GM12878 (cell line): ENCODE measurements at regions not wholly inside any gene's neighbourhood (a gene's known extent, or its start where the extent isn't known, plus 50 kb on each side); places are given as distances from the start of the nearest gene placed in this dataset.

Experiments
- ATAC-seq: fragments of 200-7000 bp; cut with Tn5 transposase; 3 replicates; pipeline ENCODE4 v1.9.1; 2020; ENCODE audit warnings: mild to moderate bottlenecking, moderate library complexity
- BruUV-seq: library from RNA; stranded (reverse); fragments of 400-500 nt; replicated peaks from 2 replicates; lab custom pipeline; 2021; lab: Mats Ljungman, UMichigan
- CTCF ChIA-PET: fragments of 300-600 bp; sonication (Branson Sonifier 250); formaldehyde crosslinking; extraction: SDS; loops from one replicate; lab custom pipeline; 2021; ENCODE audit warnings: inconsistent platforms; lab: Yijun Ruan, JAX
- POLR2A ChIA-PET: fragments of 350-600 bp; formaldehyde crosslinking; extraction: SDS; loops from one replicate; lab custom pipeline; 2021; ENCODE audit warnings: inconsistent platforms; lab: Charles Lee
- RAD21 ChIA-PET: fragments of 300-600 bp; sonication (Branson Sonifier 250); formaldehyde crosslinking; loops from one replicate; lab custom pipeline; 2023; ENCODE audit warnings: antibody characterized with exemption; ENCODE audit not compliant: unreplicated experiment; lab: Charles Lee
- SMC1A ChIA-PET: fragments of 300-600 bp; sonication (Branson Sonifier 250); formaldehyde crosslinking; loops from one replicate; lab custom pipeline; 2023; ENCODE audit not compliant: unreplicated experiment, uncharacterized antibody; lab: Charles Lee
- DNase-seq: peaks from one replicate; pipeline ENCODE4 v3.0.0-alpha.2; 2011; ENCODE audit warnings: low read depth, low spot score
- FAIRE-seq: peaks from 3 replicates; lab custom pipeline; 2011; peaks lifted over from hg19 to GRCh38; lab: Jason Lieb, UNC
- H2AFZ ChIP-seq: 2 replicates; pipeline ENCODE4 v1.6.0; 2011; ENCODE audit warnings: low read depth, low read length, control low read depth; ENCODE audit not compliant: control insufficient read depth
- H3K27ac ChIP-seq: 2 replicates; pipeline ENCODE4 v1.5.1; 2011; ENCODE audit warnings: control low read depth; ENCODE audit not compliant: control insufficient read depth, insufficient read depth
- H3K27me3 ChIP-seq, 2 experiments: replicated peaks in 1 of 2; 2 replicates each; pipeline versions ENCODE4 v1.6.0 to v1.6.1; 2011; ENCODE audit warnings: low read length in 1 of 2; ENCODE audit not compliant: control insufficient read depth in 2 of 2, insufficient read depth in 2 of 2
- H3K36me3 ChIP-seq, 2 experiments: 2 replicates each; pipeline ENCODE4 v1.5.1; 2011; ENCODE audit warnings: low read length in 1 of 2; ENCODE audit not compliant: control insufficient read depth in 2 of 2, insufficient read depth in 2 of 2
- H3K4me1 ChIP-seq: 2 replicates; pipeline ENCODE4 v1.6.1; 2011; ENCODE audit warnings: mild to moderate bottlenecking, low read length, moderate library complexity, mixed read lengths; ENCODE audit not compliant: control insufficient read depth, insufficient read depth
- H3K4me2 ChIP-seq: 2 replicates; pipeline ENCODE4 v1.6.0; 2011; ENCODE audit warnings: control low read depth; ENCODE audit not compliant: control insufficient read depth, insufficient read depth
- H3K4me3 ChIP-seq: fragments of 200-600 bp; sonication (generic); 2 replicates; pipeline ENCODE4 v1.5.1; 2016
- H3K79me2 ChIP-seq: 2 replicates; pipeline ENCODE4 v1.6.0; 2011; ENCODE audit warnings: low read length; ENCODE audit not compliant: control insufficient read depth, insufficient read depth
- H3K9ac ChIP-seq: 2 replicates; pipeline ENCODE4 v1.8.0; 2011; ENCODE audit warnings: low read length, control low read depth, mixed read lengths; ENCODE audit not compliant: control insufficient read depth, insufficient read depth
- H3K9me3 ChIP-seq: replicated peaks from 3 replicates; pipeline ENCODE4 v1.5.1; 2011; ENCODE audit warnings: mild to moderate bottlenecking, low read length; ENCODE audit not compliant: control insufficient read depth, insufficient read depth
- H4K20me1 ChIP-seq: 2 replicates; pipeline ENCODE4 v1.6.0; 2011; ENCODE audit not compliant: control insufficient read depth, insufficient read depth
- GABPA ChIP-seq: IDR thresholded peaks from 2 replicates; pipeline ENCODE4 v1.6.1; 2014; ENCODE audit warnings: antibody characterized with exemption, low read depth, mild to moderate bottlenecking, inconsistent platforms
- GATAD2B ChIP-seq: fragments of 450-650 bp; conservative IDR thresholded peaks from 2 replicates; pipeline ENCODE4 v1.6.1; 2017; ENCODE audit warnings: low read depth, mild to moderate bottlenecking, moderate library complexity
- MEF2B ChIP-seq: fragments of 450-650 bp; IDR thresholded peaks from 2 replicates; pipeline ENCODE4 v1.6.1; 2018; ENCODE audit warnings: mild to moderate bottlenecking, moderate library complexity; ENCODE audit not compliant: partially characterized antibody, poor library complexity, severe bottlenecking
- MYC ChIP-seq: IDR thresholded peaks from 2 replicates; pipeline ENCODE4 v1.6.1; 2011; ENCODE audit warnings: mild to moderate bottlenecking, low read length, moderate library complexity, inconsistent platforms; ENCODE audit not compliant: insufficient read depth, insufficient replicate concordance, insufficient read length, severe bottlenecking
- SMC3 ChIP-seq: IDR thresholded peaks from 2 replicates; pipeline ENCODE4 v1.6.1; 2011; ENCODE audit warnings: low read length, improper control_type of control experiment, borderline replicate concordance
- SUPT20H ChIP-seq: IDR thresholded peaks from 2 replicates; pipeline ENCODE4 v1.6.1; 2011; ENCODE audit warnings: low read depth, mild to moderate bottlenecking, low read length, moderate library complexity, borderline replicate concordance; ENCODE audit not compliant: control insufficient read depth
- TCF3 ChIP-seq: IDR thresholded peaks from 2 replicates; pipeline ENCODE4 v1.6.1; 2012; ENCODE audit warnings: low read depth, mild to moderate bottlenecking, low read length, borderline replicate concordance; ENCODE audit not compliant: insufficient read depth
- ZBED1 ChIP-seq: IDR thresholded peaks from 2 replicates; pipeline ENCODE4 v1.6.1; 2016; ENCODE audit warnings: borderline replicate concordance
- WGBS: methylation state at CpG from one replicate; pipeline ENCODE4 v1.1.6; 2016; ENCODE audit warnings: low lambda C conversion rate; ENCODE audit not compliant: insufficient replicate concordance, insufficient coverage; ENCODE audit errors: missing lambda C conversion rate; 5-methylcytosine and 5-hydroxymethylcytosine counted together
- in situ Hi-C: fragments of 300-500 bp; cut with MboI; formaldehyde crosslinking; loops from 9 replicates; pipeline ENCODE4 v1.14.3; 2018; ENCODE audit warnings: mixed read lengths
- intact Hi-C: fragments of 100-400 bp; cut with micrococcal nuclease; formaldehyde crosslinking; loops from one replicate; pipeline ENCODE4 v1.14.2; 2022; ENCODE audit not compliant: unreplicated experiment
- TF ChIP-seq, protein P1 (sequence below): IDR thresholded peaks from 2 replicates; pipeline ENCODE4 v1.6.1; 2012; ENCODE audit warnings: low read depth, low read length, improper control_type of control experiment
- TF ChIP-seq, protein P2 (sequence below): fragments of 450-650 bp; IDR thresholded peaks from 2 replicates; pipeline ENCODE4 v1.6.1; 2017; ENCODE audit warnings: low read depth, mild to moderate bottlenecking, moderate library complexity
- TF ChIP-seq, protein P3 (sequence below): IDR thresholded peaks from 2 replicates; pipeline ENCODE4 v1.6.1; 2011; ENCODE audit warnings: mild to moderate bottlenecking, low read depth, low read length, moderate library complexity; ENCODE audit not compliant: insufficient replicate concordance

DNA sequence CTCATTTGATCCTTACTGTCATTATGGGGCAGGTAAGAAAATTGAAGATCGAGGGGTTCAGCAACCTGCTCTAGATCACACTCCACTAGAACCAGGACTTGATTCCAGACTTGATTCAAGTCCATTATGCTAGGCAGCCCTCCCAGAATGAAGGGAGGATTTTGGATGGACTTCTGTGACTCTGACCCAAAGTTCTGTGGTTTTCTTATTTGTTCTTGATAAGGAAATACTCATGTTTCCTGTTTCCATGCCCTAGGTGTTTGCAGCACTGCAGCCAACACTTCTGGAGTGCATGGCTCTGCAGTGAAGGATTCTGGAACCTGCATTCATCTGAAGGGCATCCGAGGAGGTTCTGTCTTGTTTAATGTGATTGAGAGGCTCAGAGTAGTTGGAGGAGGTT lies 140.0 kb downstream of the FCRL5 start:
- WGBS: 3% methylated on average over 2 of the region's 2 CpGs

DNA sequence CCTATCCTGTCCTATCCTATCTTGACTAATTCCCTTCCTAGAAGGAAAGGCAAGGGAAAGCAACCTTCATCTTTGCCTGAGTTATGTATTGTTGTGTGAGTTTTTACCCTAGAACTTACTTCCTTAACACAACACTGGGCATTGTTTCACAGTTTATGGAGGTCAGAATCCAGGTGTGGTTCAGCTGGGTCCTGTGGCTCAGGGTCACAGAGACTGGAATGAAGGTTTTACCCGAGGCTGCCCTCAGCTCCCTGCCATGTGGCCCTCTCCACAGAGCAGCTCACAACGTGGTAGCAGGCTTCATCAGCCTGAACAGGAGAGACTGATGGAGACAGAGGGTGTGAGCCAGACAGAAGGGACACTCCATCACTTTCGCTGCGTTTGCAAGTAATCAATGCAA lies 140.5 kb downstream of the FCRL5 start:
- Histone ChIP-seq H3K27me3 (no peaks in the 10 kb centered on the region; a peak in 1 of 4 replicates), H3K27ac (no peak overlapping the region), H2AFZ (no peak overlapping the region), H3K36me3 (no peaks in the 10 kb centered on the region), H3K79me2 (no peaks in the 10 kb centered on the region), H3K4me2 (no peak overlapping the region), H3K4me1 (no peaks in the 10 kb centered on the region), H3K4me3 (no peak overlapping the region), H3K9ac (no peak overlapping the region), H3K9me3 (no peaks in the 10 kb centered on the region; the same call in 2 of the 3 replicates), H4K20me1 (no peaks in the 10 kb centered on the region; the same call in 1 of the 2 replicates)
- BruUV-seq: no TSS peak
- ChIA-PET POLR2A (no interaction called here), CTCF (no interaction called here), SMC1A (interaction anchor here (1.3 kb wide), 1 partner anchor 10 kb away, joined by 3 read pairs; no protein-coding TSS in a partner anchor), RAD21 (no interaction called here)
- intact Hi-C loops (no loop called here), in situ Hi-C loops (no loop called here)
- DNase-seq (no peak), FAIRE-seq (no peak), ATAC-seq (no peak)
- 37% methylated on average over 4 of the region's 4 CpGs for whole genome bisulfite sequencing
- TF ChIP-seq ZBED1 (no peak), GABPA (no peak), GATAD2B (no peak), MEF2B (no peak), SUPT20H (no peak), TCF3 (no peak)
- TF ChIP-seq, protein P1, sequence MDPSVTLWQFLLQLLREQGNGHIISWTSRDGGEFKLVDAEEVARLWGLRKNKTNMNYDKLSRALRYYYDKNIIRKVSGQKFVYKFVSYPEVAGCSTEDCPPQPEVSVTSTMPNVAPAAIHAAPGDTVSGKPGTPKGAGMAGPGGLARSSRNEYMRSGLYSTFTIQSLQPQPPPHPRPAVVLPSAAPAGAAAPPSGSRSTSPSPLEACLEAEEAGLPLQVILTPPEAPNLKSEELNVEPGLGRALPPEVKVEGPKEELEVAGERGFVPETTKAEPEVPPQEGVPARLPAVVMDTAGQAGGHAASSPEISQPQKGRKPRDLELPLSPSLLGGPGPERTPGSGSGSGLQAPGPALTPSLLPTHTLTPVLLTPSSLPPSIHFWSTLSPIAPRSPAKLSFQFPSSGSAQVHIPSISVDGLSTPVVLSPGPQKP: no peak
- TF ChIP-seq, protein P2, sequence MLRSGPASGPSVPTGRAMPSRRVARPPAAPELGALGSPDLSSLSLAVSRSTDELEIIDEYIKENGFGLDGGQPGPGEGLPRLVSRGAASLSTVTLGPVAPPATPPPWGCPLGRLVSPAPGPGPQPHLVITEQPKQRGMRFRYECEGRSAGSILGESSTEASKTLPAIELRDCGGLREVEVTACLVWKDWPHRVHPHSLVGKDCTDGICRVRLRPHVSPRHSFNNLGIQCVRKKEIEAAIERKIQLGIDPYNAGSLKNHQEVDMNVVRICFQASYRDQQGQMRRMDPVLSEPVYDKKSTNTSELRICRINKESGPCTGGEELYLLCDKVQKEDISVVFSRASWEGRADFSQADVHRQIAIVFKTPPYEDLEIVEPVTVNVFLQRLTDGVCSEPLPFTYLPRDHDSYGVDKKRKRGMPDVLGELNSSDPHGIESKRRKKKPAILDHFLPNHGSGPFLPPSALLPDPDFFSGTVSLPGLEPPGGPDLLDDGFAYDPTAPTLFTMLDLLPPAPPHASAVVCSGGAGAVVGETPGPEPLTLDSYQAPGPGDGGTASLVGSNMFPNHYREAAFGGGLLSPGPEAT: no peak

More for the DNA sequence above, 140.0 kb downstream of the FCRL5 start:
- Histone ChIP-seq H3K27me3 (no peaks in the 10 kb centered on the region; a peak in 1 of 4 replicates), H3K4me1 (no peaks in the 10 kb centered on the region), H3K4me2 (no peak overlapping the region), H3K36me3 (no peaks in the 10 kb centered on the region), H3K79me2 (no peaks in the 10 kb centered on the region), H3K9ac (no peak overlapping the region), H3K4me3 (no peak overlapping the region), H3K27ac (no peak overlapping the region), H4K20me1 (no peaks in the 10 kb centered on the region; the same call in 1 of the 2 replicates), H3K9me3 (no peaks in the 10 kb centered on the region; the same call in 2 of the 3 replicates), H2AFZ (no peak overlapping the region)
- in situ Hi-C loops (no loop called here), intact Hi-C loops (no loop called here)
- ChIA-PET RAD21 (no interaction called here), SMC1A (interaction anchor here (1.3 kb wide), 1 partner anchor 10 kb away, joined by 3 read pairs; no protein-coding TSS in a partner anchor), POLR2A (no interaction called here), CTCF (no interaction called here)
- ATAC-seq (no peak), FAIRE-seq (no peak), DNase-seq (no peak)
- TF ChIP-seq, protein P3, sequence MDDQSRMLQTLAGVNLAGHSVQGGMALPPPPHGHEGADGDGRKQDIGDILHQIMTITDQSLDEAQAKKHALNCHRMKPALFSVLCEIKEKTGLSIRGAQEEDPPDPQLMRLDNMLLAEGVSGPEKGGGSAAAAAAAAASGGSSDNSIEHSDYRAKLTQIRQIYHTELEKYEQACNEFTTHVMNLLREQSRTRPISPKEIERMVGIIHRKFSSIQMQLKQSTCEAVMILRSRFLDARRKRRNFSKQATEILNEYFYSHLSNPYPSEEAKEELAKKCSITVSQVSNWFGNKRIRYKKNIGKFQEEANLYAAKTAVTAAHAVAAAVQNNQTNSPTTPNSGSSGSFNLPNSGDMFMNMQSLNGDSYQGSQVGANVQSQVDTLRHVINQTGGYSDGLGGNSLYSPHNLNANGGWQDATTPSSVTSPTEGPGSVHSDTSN: no peak
- TF ChIP-seq MYC (no peak), SMC3 (no peak)
- BruUV-seq: no TSS peak
